ENCODE measurements at regions not wholly inside any gene's neighbourhood (a gene's known extent, or its start where the extent isn't known, plus 50 kb on each side); places are given as distances from the start of the nearest gene placed in this dataset.

- H3K27me3 Mint-ChIP-seq = no peaks in the 10 kb centered on the region
- no peak overlapping the region for H3K4me3 Mint-ChIP-seq
- no peaks in the 10 kb centered on the region for H3K36me3 Mint-ChIP-seq (ENCODE audit: low read depth)
- H3K9me3 Mint-ChIP-seq = no peaks in the 10 kb centered on the region
- no peak overlapping the region for H3K27ac Mint-ChIP-seq
- DNase-seq = peak; percentile 48
- H3K4me1 Mint-ChIP-seq (ENCODE audit: low read depth) = peaks cover 34% of the 10 kb centered on the region
Measured at GRCh38 chr17:51435641-51436091, 175.3 kb downstream of the UTP18 start.

GRCh38 chr17:51439395-51440229 lies 179.3 kb downstream of the UTP18 start:
- Mint-ChIP-seq H3K4me3 (no peak overlapping the region), H3K27me3 (peaks cover 2% of the 10 kb centered on the region), H3K9me3 (no peaks in the 10 kb centered on the region), H3K4me1 (ENCODE audit: low read depth) (peaks cover 21% of the 10 kb centered on the region), H3K27ac (no peak overlapping the region), H3K36me3 (ENCODE audit: low read depth) (no peaks in the 10 kb centered on the region)
- DNase-seq = no peak

GRCh38 chr17:51441431-51441830 lies 181.1 kb downstream of the UTP18 start:
- peaks cover 15% of the 10 kb centered on the region for H3K4me1 Mint-ChIP-seq (ENCODE audit: low read depth)
- DNase-seq = no peak

GRCh38 chr17:51442088-51442865 lies 181.9 kb downstream of the UTP18 start:
- no peak overlapping the region for H3K27ac Mint-ChIP-seq
- DNase-seq = no peak
- peaks cover 15% of the 10 kb centered on the region for H3K4me1 Mint-ChIP-seq (ENCODE audit: low read depth)
- no peak overlapping the region for H3K4me3 Mint-ChIP-seq
- H3K36me3 Mint-ChIP-seq (ENCODE audit: low read depth) = no peaks in the 10 kb centered on the region
- H3K27me3 Mint-ChIP-seq = peaks cover 2% of the 10 kb centered on the region
- H3K9me3 Mint-ChIP-seq = no peaks in the 10 kb centered on the region

More at GRCh38 chr17:51441431-51441830, 181.1 kb downstream of the UTP18 start:
- H3K27me3 Mint-ChIP-seq = peaks cover 2% of the 10 kb centered on the region
- H3K4me3 Mint-ChIP-seq = no peak overlapping the region
- H3K27ac Mint-ChIP-seq = no peak overlapping the region
- H3K9me3 Mint-ChIP-seq = no peaks in the 10 kb centered on the region
- no peaks in the 10 kb centered on the region for H3K36me3 Mint-ChIP-seq (ENCODE audit: low read depth)

- Mint-ChIP-seq H3K4me1 (ENCODE audit: low read depth) (peaks cover 15% of the 10 kb centered on the region), H3K27me3 (peaks cover 2% of the 10 kb centered on the region), H3K9me3 (no peaks in the 10 kb centered on the region), H3K36me3 (ENCODE audit: low read depth) (no peaks in the 10 kb centered on the region), H3K27ac (no peak overlapping the region), H3K4me3 (no peak overlapping the region)
- no peak for DNase-seq
Measured at GRCh38 chr17:51443646-51444045, 183.3 kb downstream of the UTP18 start.

GRCh38 chr17:51445946-51446345 lies 185.6 kb downstream of the UTP18 start:
- no peaks in the 10 kb centered on the region for H3K9me3 Mint-ChIP-seq
- H3K4me1 Mint-ChIP-seq (ENCODE audit: low read depth) = peaks cover 7% of the 10 kb centered on the region
- peaks cover 2% of the 10 kb centered on the region for H3K27me3 Mint-ChIP-seq

GRCh38 chr17:51454456-51454978 lies 194.2 kb downstream of the UTP18 start:
- no peak overlapping the region for H3K27ac Mint-ChIP-seq
- no peaks in the 10 kb centered on the region for H3K36me3 Mint-ChIP-seq (ENCODE audit: low read depth)
- H3K27me3 Mint-ChIP-seq = no peaks in the 10 kb centered on the region
- no peaks in the 10 kb centered on the region for H3K9me3 Mint-ChIP-seq
- DNase-seq = no peak
- H3K4me1 Mint-ChIP-seq (ENCODE audit: low read depth) = no peaks in the 10 kb centered on the region
- H3K4me3 Mint-ChIP-seq = no peak overlapping the region

More at GRCh38 chr17:51445946-51446345, 185.6 kb downstream of the UTP18 start:
- no peak for DNase-seq
- Mint-ChIP-seq H3K36me3 (ENCODE audit: low read depth) (no peaks in the 10 kb centered on the region), H3K4me3 (no peak overlapping the region), H3K27ac (no peak overlapping the region)

- Mint-ChIP-seq H3K36me3 (ENCODE audit: low read depth) (no peaks in the 10 kb centered on the region), H3K4me1 (ENCODE audit: low read depth) (no peaks in the 10 kb centered on the region), H3K27me3 (no peaks in the 10 kb centered on the region), H3K9me3 (no peaks in the 10 kb centered on the region), H3K4me3 (no peak overlapping the region), H3K27ac (peak overlapping the region; percentile 6)
- no peak for DNase-seq
Measured at GRCh38 chr17:51455211-51455610, 194.9 kb downstream of the UTP18 start.

- Mint-ChIP-seq H3K27me3 (no peaks in the 10 kb centered on the region), H3K9me3 (no peaks in the 10 kb centered on the region), H3K4me3 (no peak overlapping the region), H3K27ac (no peak overlapping the region), H3K4me1 (ENCODE audit: low read depth) (no peaks in the 10 kb centered on the region), H3K36me3 (ENCODE audit: low read depth) (no peaks in the 10 kb centered on the region)
- DNase-seq = no peak
Measured at GRCh38 chr17:51455931-51456330, 195.6 kb downstream of the UTP18 start.

- Mint-ChIP-seq H3K4me3 (no peak overlapping the region), H3K27me3 (no peaks in the 10 kb centered on the region), H3K9me3 (no peaks in the 10 kb centered on the region), H3K4me1 (ENCODE audit: low read depth) (no peaks in the 10 kb centered on the region), H3K27ac (no peak overlapping the region), H3K36me3 (ENCODE audit: low read depth) (no peaks in the 10 kb centered on the region)
- DNase-seq = no peak
Measured at GRCh38 chr17:51456942-51457341, 196.6 kb downstream of the UTP18 start.

GRCh38 chr17:51461578-51462004 lies 201.2 kb downstream of the UTP18 start:
- H3K4me3 Mint-ChIP-seq = no peak overlapping the region
- no peaks in the 10 kb centered on the region for H3K4me1 Mint-ChIP-seq (ENCODE audit: low read depth)
- no peaks in the 10 kb centered on the region for H3K36me3 Mint-ChIP-seq (ENCODE audit: low read depth)
- no peaks in the 10 kb centered on the region for H3K9me3 Mint-ChIP-seq
- no peak overlapping the region for H3K27ac Mint-ChIP-seq
- no peaks in the 10 kb centered on the region for H3K27me3 Mint-ChIP-seq
- DNase-seq = peak; percentile 54

- Mint-ChIP-seq H3K4me3 (no peak overlapping the region), H3K9me3 (no peaks in the 10 kb centered on the region), H3K4me1 (ENCODE audit: low read depth) (no peaks in the 10 kb centered on the region), H3K36me3 (ENCODE audit: low read depth) (no peaks in the 10 kb centered on the region), H3K27ac (no peak overlapping the region), H3K27me3 (no peaks in the 10 kb centered on the region)
- DNase-seq = no peak
Measured at GRCh38 chr17:51463353-51463752, 203.0 kb downstream of the UTP18 start.

- H3K36me3 Mint-ChIP-seq (ENCODE audit: low read depth) = no peaks in the 10 kb centered on the region
- H3K27me3 Mint-ChIP-seq = no peaks in the 10 kb centered on the region
- no peak overlapping the region for H3K27ac Mint-ChIP-seq
- H3K4me1 Mint-ChIP-seq (ENCODE audit: low read depth) = no peaks in the 10 kb centered on the region
- no peak overlapping the region for H3K4me3 Mint-ChIP-seq
- no peak for DNase-seq
- H3K9me3 Mint-ChIP-seq = no peaks in the 10 kb centered on the region
Measured at GRCh38 chr17:51467336-51467735, 207.0 kb downstream of the UTP18 start.

GRCh38 chr17:51472670-51473205 lies 212.4 kb downstream of the UTP18 start:
- no peak for DNase-seq
- Mint-ChIP-seq H3K4me3 (no peak overlapping the region), H3K27ac (no peak overlapping the region), H3K27me3 (no peaks in the 10 kb centered on the region), H3K4me1 (ENCODE audit: low read depth) (no peaks in the 10 kb centered on the region), H3K36me3 (ENCODE audit: low read depth) (no peaks in the 10 kb centered on the region), H3K9me3 (no peaks in the 10 kb centered on the region)
